ENCODE measurements at regions not wholly inside any gene's neighbourhood (a gene's known extent, or its start where the extent isn't known, plus 50 kb on each side); places are given as distances from the start of the nearest gene placed in this dataset.
"Not testable (repeated sequence)": the region's sequence is repeated elsewhere in the genome, so short reads cannot be mapped to it uniquely, and the experiment has no call there.

GRCh38 chr3:95539950-95540483 is 1274.4 kb upstream of the EPHA6 start:
- DNase-seq = no peak

- DNase-seq = no peak
These were observed 1248.9 kb upstream of the EPHA6 start for GRCh38 chr3:95565502-95565901.

GRCh38 chr3:95567346-95567745 is 1247.0 kb upstream of the EPHA6 start:
- DNase-seq = no peak

- DNase-seq = no peak
These were observed 1227.6 kb upstream of the EPHA6 start for GRCh38 chr3:95586754-95587153.

- not testable (repeated sequence) for DNase-seq
These were observed 1226.8 kb upstream of the EPHA6 start for GRCh38 chr3:95587641-95588040.

- no peak for DNase-seq
These were observed 1225.9 kb upstream of the EPHA6 start for GRCh38 chr3:95588473-95588872.

GRCh38 chr3:95595416-95596075 is 1218.8 kb upstream of the EPHA6 start:
- no peak for DNase-seq

GRCh38 chr3:95607926-95608325 is 1206.5 kb upstream of the EPHA6 start:
- no peak for DNase-seq

GRCh38 chr3:95609411-95609810 is 1205.0 kb upstream of the EPHA6 start:
- no peak for DNase-seq

GRCh38 chr3:95612611-95613010 is 1201.8 kb upstream of the EPHA6 start:
- DNase-seq = no peak

GRCh38 chr3:95613993-95614392 is 1200.4 kb upstream of the EPHA6 start:
- DNase-seq = no peak

GRCh38 chr3:95615592-95616310 is 1198.6 kb upstream of the EPHA6 start:
- DNase-seq = no peak

- no peak for DNase-seq
These were observed 1188.3 kb upstream of the EPHA6 start for GRCh38 chr3:95626107-95626506.

GRCh38 chr3:95627293-95627692 is 1187.1 kb upstream of the EPHA6 start:
- DNase-seq = no peak

- DNase-seq = no peak
These were observed 1186.7 kb upstream of the EPHA6 start for GRCh38 chr3:95627697-95628096.

- DNase-seq = no peak
These were observed 1184.6 kb upstream of the EPHA6 start for GRCh38 chr3:95629802-95630201.

- DNase-seq = no peak
These were observed 1169.1 kb upstream of the EPHA6 start for GRCh38 chr3:95645291-95645690.

- no peak for DNase-seq
These were observed 1159.6 kb upstream of the EPHA6 start for GRCh38 chr3:95654570-95655362.

GRCh38 chr3:95655363-95655986 is 1158.9 kb upstream of the EPHA6 start:
- DNase-seq = no peak

GRCh38 chr3:95670765-95671164 is 1143.6 kb upstream of the EPHA6 start:
- DNase-seq = no peak

- no peak for DNase-seq
These were observed 1141.2 kb upstream of the EPHA6 start for GRCh38 chr3:95673215-95673614.

GRCh38 chr3:95705786-95706418 is 1108.5 kb upstream of the EPHA6 start:
- peak in 2 of 5 donors; percentile 12 to 13 for DNase-seq

Measured in T-helper 1 cell (primary cell).